Body of pancreas (tissue), 4 donors: ENCODE measurements at regions not wholly inside any gene's neighbourhood (a gene's known extent, or its start where the extent isn't known, plus 50 kb on each side); places are given as distances from the start of the nearest gene placed in this dataset.

Source experiments
- ATAC-seq: fragments of 150-250 bp; one replicate; pipeline ENCODE4 v1.9.1; 2016
- DNase-seq, 4 donors: peaks; one replicate each; pipeline ENCODE4 v3.0.0-alpha.2; 2019
- H3K27ac ChIP-seq, 4 donors: fragments of 200-600 bp; sonication (generic); 1 replicate in 3 of 4; 2 replicates in 1 of 4; pipeline versions ENCODE4 v1.5.1 to v1.6.1; 2016 to 2019; ENCODE audit warnings: mild to moderate bottlenecking in 1 of 4, mixed read lengths in 1 of 4, moderate library complexity in 1 of 4
- H3K27me3 ChIP-seq, 2 donors: fragments of 200-600 bp; sonication (generic); one replicate each; pipeline ENCODE4 v1.6.0; 2016; ENCODE audit warnings: mild to moderate bottlenecking in 1 of 2
- H3K36me3 ChIP-seq, 2 donors: fragments of 200-600 bp; sonication (generic); replicated peaks in 1 of 2; 2 replicates each; pipeline ENCODE4 v1.5.1; 2016; ENCODE audit warnings: low read depth in 2 of 2; ENCODE audit not compliant: insufficient read depth in 1 of 2
- H3K4me1 ChIP-seq: fragments of 200-600 bp; sonication (generic); one replicate; pipeline ENCODE4 v1.6.0; 2016
- H3K4me3 ChIP-seq, 2 donors: fragments of 200-600 bp; sonication (generic); 1 replicate in 1 of 2; 2 replicates in 1 of 2; pipeline ENCODE4 v1.5.1; 2016 to 2019
- H3K9me3 ChIP-seq, 3 donors: fragments of 200-600 bp; sonication (generic); 1 replicate in 2 of 3; 2 replicates in 1 of 3; pipeline ENCODE4 v1.5.1; 2016
- POLR2A ChIP-seq, 3 donors: fragments of 450-650 bp; IDR thresholded peaks; one replicate each; pipeline ENCODE4 v1.6.1; 2016; ENCODE audit warnings: antibody characterized with exemption in 3 of 3, mild to moderate bottlenecking in 2 of 3
- WGBS, 2 donors: methylation state at CpG; one replicate each; pipeline ENCODE4 v1.1.5; 2017; 5-methylcytosine and 5-hydroxymethylcytosine counted together
- intact Hi-C: fragments of 100-400 bp; cut with DNase I; formaldehyde crosslinking; loops from one replicate; pipeline ENCODE4 v1.15.1; 2023
- TF ChIP-seq, protein P1 (sequence below), 7 experiments: fragments of 450-650 bp in 4 of 7; fragments of 200-600 bp in 3 of 7; sonication (generic) in 3 of 7; IDR thresholded peaks; one replicate each; pipeline ENCODE4 v1.5.1; 2016 to 2019; ENCODE audit warnings: antibody characterized with exemption in 7 of 7

DNA sequence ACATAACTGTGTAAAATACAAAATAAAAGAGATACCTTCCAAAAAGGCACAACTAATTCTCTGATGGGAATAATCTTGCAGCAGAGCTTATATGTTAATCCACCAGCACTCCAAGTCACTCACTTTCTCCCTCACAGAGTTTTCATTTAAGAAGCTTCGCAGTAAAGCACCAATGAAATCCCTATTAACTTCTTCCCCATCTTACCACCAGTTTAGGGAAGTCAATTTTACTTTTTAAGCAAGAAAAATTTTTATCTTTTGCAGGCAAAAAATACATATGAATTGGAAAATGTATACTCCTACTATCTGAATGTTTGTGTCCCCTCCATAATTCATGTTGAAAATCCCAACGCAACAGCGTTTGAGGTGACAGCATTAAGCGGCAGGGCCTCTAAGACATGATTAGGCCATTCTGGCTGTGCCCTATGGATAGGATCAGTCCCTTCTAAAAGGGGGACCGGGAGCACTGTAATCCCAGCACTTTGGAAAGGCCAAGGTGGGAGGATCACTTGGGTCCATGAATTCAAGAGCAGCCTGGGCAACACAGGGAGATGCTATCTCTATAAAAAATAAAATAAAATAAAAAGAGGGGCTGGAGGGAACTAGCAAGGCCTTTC lies 435.8 kb downstream of the SHQ1 start:
- DNase-seq (no peak), ATAC-seq (no peak)
- 91 to 95% methylated on average over 5 of the region's 5 CpGs for WGBS, 2 donors
- Histone ChIP-seq H3K4me1 (peaks cover 27% of the 10 kb centered on the region), H3K27me3 (no peaks in the 10 kb centered on the region), H3K9me3 (no peaks in the 10 kb centered on the region), H3K4me3 (no peak overlapping the region), H3K27ac (no peak overlapping the region), H3K36me3 (no peaks in the 10 kb centered on the region)
- no peak for TF ChIP-seq POLR2A (IDR thresholded peaks at IDR 0.05)
- TF ChIP-seq, protein P1, sequence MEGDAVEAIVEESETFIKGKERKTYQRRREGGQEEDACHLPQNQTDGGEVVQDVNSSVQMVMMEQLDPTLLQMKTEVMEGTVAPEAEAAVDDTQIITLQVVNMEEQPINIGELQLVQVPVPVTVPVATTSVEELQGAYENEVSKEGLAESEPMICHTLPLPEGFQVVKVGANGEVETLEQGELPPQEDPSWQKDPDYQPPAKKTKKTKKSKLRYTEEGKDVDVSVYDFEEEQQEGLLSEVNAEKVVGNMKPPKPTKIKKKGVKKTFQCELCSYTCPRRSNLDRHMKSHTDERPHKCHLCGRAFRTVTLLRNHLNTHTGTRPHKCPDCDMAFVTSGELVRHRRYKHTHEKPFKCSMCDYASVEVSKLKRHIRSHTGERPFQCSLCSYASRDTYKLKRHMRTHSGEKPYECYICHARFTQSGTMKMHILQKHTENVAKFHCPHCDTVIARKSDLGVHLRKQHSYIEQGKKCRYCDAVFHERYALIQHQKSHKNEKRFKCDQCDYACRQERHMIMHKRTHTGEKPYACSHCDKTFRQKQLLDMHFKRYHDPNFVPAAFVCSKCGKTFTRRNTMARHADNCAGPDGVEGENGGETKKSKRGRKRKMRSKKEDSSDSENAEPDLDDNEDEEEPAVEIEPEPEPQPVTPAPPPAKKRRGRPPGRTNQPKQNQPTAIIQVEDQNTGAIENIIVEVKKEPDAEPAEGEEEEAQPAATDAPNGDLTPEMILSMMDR (IDR thresholded peaks at IDR 0.05), result no peak
- intact Hi-C loops, result no loop called here

DNA sequence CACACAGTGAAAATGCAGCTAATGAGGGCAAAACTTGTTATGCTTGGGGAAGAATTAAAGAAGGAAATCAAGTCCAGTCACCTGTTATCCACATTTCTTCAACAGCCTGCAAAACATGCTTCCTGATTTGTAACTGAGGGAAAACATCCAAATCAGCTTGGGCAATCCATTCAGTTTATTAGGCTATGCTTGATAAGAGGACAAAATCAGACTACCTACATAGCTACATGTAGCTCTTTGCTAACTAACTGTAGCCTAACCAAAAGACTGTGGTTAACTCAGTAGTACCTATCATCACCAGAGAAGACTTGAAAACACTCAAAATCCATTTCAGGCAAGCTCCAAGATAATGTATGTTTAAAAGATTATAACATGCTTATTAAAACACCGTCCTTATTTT lies 436.4 kb downstream of the SHQ1 start:
- peaks cover 27% of the 10 kb centered on the region for H3K4me1 ChIP-seq
- no peak for ATAC-seq

DNA sequence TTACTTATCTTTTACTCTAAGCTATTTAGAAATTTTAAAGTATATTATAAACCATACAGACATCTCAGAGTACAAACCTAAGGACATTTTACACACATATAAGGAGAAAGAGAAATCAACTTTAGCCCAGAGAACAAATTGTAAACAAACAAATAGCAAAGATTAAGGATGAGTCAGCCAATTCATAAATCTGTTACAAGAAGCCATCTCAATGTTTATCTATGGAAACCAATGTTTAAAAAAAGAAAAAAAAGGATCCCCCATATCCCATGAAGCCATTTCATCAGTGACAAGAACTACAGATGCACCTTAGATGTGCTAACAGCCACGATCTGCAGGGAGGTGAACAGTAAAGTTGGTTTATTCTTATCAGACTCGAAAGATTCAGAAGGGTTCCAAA lies 437.1 kb downstream of the SHQ1 start:
- Histone ChIP-seq H3K36me3 (no peaks in the 10 kb centered on the region), H3K27ac (no peak overlapping the region), H3K4me3 (no peak overlapping the region), H3K9me3 (no peaks in the 10 kb centered on the region), H3K4me1 (peaks cover 28% of the 10 kb centered on the region), H3K27me3 (no peaks in the 10 kb centered on the region)
- DNase-seq (no peak), ATAC-seq (no peak)
- TF ChIP-seq, protein P1 (IDR thresholded peaks at IDR 0.05), result no peak
- TF ChIP-seq POLR2A (IDR thresholded peaks at IDR 0.05), result no peak
- WGBS, 2 donors, result 45 to 48% methylated on average over 2 of the region's 2 CpGs
- intact Hi-C loops, result no loop called here

More for the DNA sequence above, 436.4 kb downstream of the SHQ1 start:
- no peak overlapping the region for H3K4me3 ChIP-seq
- intact Hi-C loops, result no loop called here
- H3K27me3 ChIP-seq, result no peaks in the 10 kb centered on the region
- DNase-seq, result no peak
- H3K36me3 ChIP-seq, result no peaks in the 10 kb centered on the region
- 53 to 63% methylated on average over 1 of the region's 1 CpG for WGBS, 2 donors
- H3K9me3 ChIP-seq, result no peaks in the 10 kb centered on the region
- TF ChIP-seq POLR2A (IDR thresholded peaks at IDR 0.05), result no peak
- TF ChIP-seq, protein P1 (IDR thresholded peaks at IDR 0.05), result no peak
- no peak overlapping the region for H3K27ac ChIP-seq

DNA sequence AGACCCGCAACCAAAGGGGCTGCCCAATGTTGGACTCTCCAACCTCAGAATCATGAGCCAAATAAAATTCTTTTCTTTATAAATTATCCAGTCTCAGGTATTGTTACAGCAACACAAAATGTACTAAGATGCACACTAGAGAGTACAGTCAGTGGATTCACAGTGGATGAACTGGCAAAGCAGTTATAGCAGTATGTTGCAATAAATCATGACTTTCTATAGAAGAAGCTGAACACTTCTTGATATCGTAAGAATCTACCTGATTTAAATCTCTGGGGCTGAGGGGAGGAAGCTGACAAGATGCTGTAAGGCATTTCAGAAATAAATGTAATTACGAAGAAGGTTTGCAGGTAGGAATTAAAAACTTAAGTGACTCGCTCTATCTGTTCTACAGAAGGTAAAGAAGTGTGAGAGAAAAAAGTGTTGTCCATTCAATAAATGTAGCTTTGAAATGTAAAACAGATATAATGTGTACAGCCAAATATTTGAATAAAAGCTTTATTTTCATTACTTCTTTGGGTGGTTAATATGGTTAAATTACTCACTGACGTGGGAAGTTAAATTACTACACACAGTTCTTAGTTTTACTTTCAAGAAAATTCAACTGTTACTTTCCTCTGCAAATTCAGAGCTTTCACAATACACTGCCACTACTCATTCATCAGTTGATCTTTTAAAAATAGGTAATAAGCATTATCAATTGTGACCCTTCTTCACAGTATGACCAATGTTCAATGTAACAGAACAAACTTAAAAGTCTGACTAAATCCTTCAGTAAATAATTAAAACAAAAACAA lies 439.1 kb downstream of the SHQ1 start:
- no peaks in the 10 kb centered on the region for H3K36me3 ChIP-seq
- H3K9me3 ChIP-seq, result no peaks in the 10 kb centered on the region
- ATAC-seq, result no peak
- TF ChIP-seq POLR2A (IDR thresholded peaks at IDR 0.05), result no peak
- TF ChIP-seq, protein P1 (IDR thresholded peaks at IDR 0.05), result no peak
- intact Hi-C loops, result no loop called here
- H3K27ac ChIP-seq, result no peak overlapping the region
- H3K27me3 ChIP-seq, result no peaks in the 10 kb centered on the region
- no peak overlapping the region for H3K4me3 ChIP-seq
- no peak for DNase-seq
- 88 to 95% methylated on average over 5 of the region's 5 CpGs for WGBS, 2 donors
- H3K4me1 ChIP-seq, result peaks cover 33% of the 10 kb centered on the region
